LNCaP clone FGC (cell line): ENCODE measurements at regions not wholly inside any gene's neighbourhood (a gene's known extent, or its start where the extent isn't known, plus 50 kb on each side); places are given as distances from the start of the nearest gene placed in this dataset.

Experiments used
- DNase-seq: peaks from one replicate; pipeline ENCODE4 v3.0.0-alpha.2; 2011; ENCODE audit warnings: low read depth
- H3K4me3 ChIP-seq: 2 replicates; pipeline ENCODE4 v1.5.1; 2011; ENCODE audit warnings: mild to moderate bottlenecking, low read depth, low read length, control low read depth
- TF ChIP-seq, protein P1 (sequence below): IDR thresholded peaks from 2 replicates; pipeline ENCODE4 v1.5.1; 2012; ENCODE audit warnings: mild to moderate bottlenecking; ENCODE audit not compliant: control insufficient read depth, insufficient read depth; ENCODE audit errors: extremely low read depth

DNA sequence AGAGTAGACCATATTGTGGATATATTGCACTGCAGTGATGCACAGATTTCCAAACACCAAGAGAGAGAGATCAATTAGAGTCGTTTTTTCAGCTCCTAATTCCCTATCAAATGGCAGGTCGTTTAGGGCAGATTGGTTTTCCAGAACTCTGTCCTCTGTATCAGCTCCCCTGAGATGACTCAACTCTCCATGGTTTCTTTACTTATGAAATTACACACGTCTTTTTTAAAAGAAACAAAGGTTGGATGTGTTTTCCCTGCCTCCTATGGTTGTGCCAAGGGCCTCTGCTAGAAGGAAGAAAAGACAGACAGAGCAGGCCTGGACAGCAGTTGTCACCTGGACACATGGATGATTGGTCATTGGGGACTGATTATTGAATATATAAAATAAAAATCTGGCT lies 478.1 kb upstream of the NBEA start:
- TF ChIP-seq, protein P1, sequence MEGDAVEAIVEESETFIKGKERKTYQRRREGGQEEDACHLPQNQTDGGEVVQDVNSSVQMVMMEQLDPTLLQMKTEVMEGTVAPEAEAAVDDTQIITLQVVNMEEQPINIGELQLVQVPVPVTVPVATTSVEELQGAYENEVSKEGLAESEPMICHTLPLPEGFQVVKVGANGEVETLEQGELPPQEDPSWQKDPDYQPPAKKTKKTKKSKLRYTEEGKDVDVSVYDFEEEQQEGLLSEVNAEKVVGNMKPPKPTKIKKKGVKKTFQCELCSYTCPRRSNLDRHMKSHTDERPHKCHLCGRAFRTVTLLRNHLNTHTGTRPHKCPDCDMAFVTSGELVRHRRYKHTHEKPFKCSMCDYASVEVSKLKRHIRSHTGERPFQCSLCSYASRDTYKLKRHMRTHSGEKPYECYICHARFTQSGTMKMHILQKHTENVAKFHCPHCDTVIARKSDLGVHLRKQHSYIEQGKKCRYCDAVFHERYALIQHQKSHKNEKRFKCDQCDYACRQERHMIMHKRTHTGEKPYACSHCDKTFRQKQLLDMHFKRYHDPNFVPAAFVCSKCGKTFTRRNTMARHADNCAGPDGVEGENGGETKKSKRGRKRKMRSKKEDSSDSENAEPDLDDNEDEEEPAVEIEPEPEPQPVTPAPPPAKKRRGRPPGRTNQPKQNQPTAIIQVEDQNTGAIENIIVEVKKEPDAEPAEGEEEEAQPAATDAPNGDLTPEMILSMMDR: no peak
- DNase-seq: no peak
- no peak overlapping the region for H3K4me3 ChIP-seq

DNA sequence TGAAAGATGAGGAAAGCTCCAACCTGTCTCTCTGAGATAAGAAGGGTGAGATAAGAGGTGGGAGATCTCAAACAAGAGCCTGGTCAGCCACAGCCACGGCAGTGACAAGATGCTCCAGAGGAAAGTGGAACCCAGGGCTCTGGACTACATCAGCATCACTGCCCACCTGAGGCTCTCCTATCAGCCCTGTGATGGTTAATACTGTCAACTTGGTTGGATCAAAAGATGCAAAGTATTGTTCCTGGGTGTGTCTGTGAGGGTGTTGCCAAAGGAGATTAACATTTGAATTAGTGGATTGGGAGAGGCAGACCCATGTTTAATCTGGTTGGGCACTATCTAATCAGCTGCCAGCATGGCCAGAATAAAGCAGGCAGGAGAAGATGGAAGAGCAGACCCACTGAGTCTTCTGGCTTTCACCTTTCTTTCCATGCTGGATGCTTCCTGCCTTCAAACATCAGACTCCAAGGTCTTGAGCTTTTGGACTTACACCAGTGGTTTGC lies 476.6 kb upstream of the NBEA start:
- DNase-seq: no peak
- H3K4me3 ChIP-seq: no peak overlapping the region
- TF ChIP-seq, protein P1: no peak

DNA sequence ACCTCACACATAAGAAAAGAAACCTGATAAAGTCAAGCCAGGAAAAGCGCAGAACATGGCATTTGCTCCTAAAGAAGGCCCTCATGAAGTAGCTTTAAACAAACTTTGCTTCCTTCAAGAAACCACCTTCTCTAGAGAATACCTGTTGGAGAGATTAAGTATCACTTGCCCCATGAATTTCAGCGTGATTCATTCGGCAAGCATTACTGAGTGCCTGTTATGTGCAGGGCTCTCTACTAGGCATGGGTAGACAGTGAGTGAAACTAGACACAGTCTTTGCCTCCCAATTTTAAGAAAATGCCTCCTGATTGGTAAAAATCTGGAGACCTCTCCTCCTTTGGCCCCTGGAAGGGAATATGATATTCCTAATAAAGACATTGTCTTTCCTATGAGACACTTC lies 475.8 kb upstream of the NBEA start:
- no peak overlapping the region for H3K4me3 ChIP-seq
- no peak for DNase-seq
- TF ChIP-seq, protein P1: no peak

DNA sequence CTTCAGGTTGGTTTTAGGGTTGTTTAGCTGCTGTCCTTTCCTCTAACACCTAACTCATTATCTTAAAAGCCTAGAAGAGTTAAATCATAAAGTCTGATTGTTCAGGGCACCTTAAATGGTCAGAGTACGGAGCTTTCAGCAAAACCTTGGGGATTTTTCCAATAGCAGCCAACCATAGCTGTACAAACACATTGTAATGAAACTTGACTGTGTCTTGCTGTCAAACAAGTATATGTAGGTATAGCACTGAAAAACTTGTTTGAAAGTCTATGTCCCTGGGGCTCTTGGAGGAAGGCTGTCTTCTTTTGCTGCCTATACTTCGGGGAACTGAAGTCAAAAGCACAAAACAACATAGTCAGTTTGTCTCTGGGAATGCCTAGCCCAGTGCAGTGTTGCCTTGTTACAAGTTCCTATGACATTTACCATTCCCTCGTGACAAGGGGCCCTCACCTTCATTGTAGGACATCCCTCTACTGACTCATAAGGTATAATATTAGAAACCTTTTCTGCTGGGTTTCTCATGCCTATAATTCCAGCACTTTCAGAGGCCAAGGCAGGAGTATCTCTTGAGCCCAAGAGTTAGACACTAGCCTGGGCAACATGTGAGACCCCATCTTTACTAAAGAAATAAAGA lies 474.5 kb upstream of the NBEA start:
- no peak overlapping the region for H3K4me3 ChIP-seq
- no peak for DNase-seq
- TF ChIP-seq, protein P1: no peak

DNA sequence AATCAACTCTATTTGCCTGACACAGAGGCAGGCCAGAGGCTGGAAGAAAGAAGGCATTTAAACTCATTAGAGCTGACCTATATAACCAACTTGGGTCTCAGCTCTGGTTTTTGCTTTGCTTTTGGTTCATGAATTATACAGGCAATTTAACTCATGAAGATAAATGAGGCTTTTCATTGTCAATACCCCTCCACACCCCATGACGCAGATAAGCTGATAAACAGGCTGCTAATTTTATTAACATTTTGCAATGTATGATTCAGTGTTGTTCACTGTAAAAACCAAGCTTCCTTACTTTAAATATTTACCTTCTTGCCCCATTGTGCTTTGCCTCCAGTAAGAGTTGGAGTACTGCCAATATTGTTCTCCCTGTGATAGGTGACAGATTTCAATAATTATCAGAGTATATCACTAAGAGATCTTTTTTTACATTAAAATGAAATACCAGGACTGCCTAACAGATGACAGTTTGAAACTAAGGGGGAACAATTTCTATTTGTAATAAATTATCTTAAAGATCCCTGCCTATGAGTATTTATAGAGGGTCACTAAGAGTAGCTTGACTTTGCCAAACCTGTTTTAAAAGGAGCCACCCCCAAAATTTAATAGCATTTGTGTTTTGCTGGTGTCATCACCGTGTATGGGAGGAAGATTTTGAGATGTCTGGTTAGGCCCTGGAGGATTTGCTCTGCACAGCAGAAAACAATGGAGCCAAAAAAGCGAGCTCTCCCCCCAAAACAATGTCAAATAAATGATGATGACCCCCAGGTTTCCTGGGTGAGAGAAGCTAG lies 472.7 kb upstream of the NBEA start:
- TF ChIP-seq, protein P1: no peak
- no peak overlapping the region for H3K4me3 ChIP-seq
- DNase-seq: peak; percentile 38

DNA sequence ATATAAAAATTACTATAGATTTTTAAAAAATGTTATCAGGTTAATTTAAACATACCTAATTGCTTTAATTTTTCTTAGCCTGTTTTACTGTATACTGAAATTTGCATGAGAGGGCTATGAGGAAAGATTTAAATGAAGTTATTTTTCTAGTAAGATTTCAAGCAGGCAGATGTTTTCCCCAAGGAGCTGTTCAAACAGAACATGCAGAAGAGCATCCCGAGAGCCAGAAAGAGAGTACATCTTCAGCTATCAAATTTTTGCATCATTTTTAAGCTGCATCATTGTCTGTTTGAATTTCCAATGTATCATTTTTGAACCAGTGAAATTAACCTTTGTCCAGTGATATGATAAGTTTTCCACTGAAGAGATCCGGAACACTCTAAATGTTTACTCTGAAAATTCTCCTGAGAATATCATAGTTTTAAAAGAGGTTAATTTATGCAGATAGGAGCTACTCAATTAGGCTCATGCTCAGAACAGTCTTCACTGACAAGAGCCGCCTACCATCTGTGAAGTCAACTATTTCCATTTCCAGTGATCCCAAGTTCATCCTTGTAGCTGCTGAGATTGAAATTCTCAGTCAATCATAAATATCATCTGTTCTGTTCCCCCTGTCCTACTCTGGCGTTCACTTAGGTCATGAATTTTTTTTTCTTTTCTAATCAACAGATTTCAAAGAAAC lies 467.7 kb upstream of the NBEA start:
- no peak overlapping the region for H3K4me3 ChIP-seq
- TF ChIP-seq, protein P1: no peak

More for the DNA sequence above, 467.7 kb upstream of the NBEA start:
- DNase-seq: no peak
